IMR-90 (cell line): ENCODE measurements at regions not wholly inside any gene's neighbourhood (a gene's known extent, or its start where the extent isn't known, plus 50 kb on each side); places are given as distances from the start of the nearest gene placed in this dataset.
A peak's percentile ranks its signal among the peaks of the same experiment; 100 is the strongest.

Source experiments
- CEBPB ChIP-seq: IDR thresholded peaks from 2 replicates; pipeline ENCODE4 v1.6.1; 2012; ENCODE audit warnings: low read depth, low read length, improper control_type of control experiment
- ELK1 ChIP-seq: fragments of 150-350 bp; IDR thresholded peaks from 2 replicates; pipeline ENCODE4 v1.6.1; 2016; ENCODE audit warnings: low read depth, mild to moderate bottlenecking, low read length, moderate library complexity, borderline replicate concordance
- FOS ChIP-seq: fragments of 150-350 bp; IDR thresholded peaks from 2 replicates; pipeline ENCODE4 v1.6.1; 2016; ENCODE audit warnings: low read depth, low read length
- MAFK ChIP-seq: IDR thresholded peaks from 2 replicates; pipeline ENCODE4 v1.6.1; 2012; ENCODE audit warnings: low read depth, low read length, improper control_type of control experiment
- MAZ ChIP-seq: IDR thresholded peaks from 2 replicates; pipeline ENCODE4 v1.6.1; 2012; ENCODE audit warnings: low read depth, mild to moderate bottlenecking, low read length, improper control_type of control experiment, moderate library complexity, borderline replicate concordance
- MXI1 ChIP-seq: IDR thresholded peaks from 2 replicates; pipeline ENCODE4 v1.6.1; 2012; ENCODE audit warnings: low read depth, mild to moderate bottlenecking, low read length, moderate library complexity, borderline replicate concordance
- POLR2A ChIP-seq: IDR thresholded peaks from 2 replicates; pipeline ENCODE4 v1.6.1; 2012; ENCODE audit warnings: mild to moderate bottlenecking, low read depth, low read length
- RAD21 ChIP-seq: IDR thresholded peaks from 2 replicates; pipeline ENCODE4 v1.6.1; 2012; ENCODE audit warnings: low read length, improper control_type of control experiment
- RCOR1 ChIP-seq: IDR thresholded peaks from 2 replicates; pipeline ENCODE4 v1.6.1; 2012; ENCODE audit warnings: mild to moderate bottlenecking, low read length, improper control_type of control experiment; ENCODE audit not compliant: insufficient replicate concordance
- RFX5 ChIP-seq: IDR thresholded peaks from 2 replicates; pipeline ENCODE4 v1.8.0; 2012; ENCODE audit warnings: low read depth, mild to moderate bottlenecking, low read length, moderate library complexity
- SMC3 ChIP-seq: fragments of 150-350 bp; IDR thresholded peaks from 2 replicates; pipeline ENCODE4 v1.6.1; 2016; ENCODE audit warnings: low read depth, mild to moderate bottlenecking, antibody characterized with exemption, low read length, moderate library complexity
- TF ChIP-seq, protein P1 (sequence below): conservative IDR thresholded peaks from 2 replicates; pipeline ENCODE4 v1.5.1; 2012; ENCODE audit warnings: mild to moderate bottlenecking, low read depth, low read length, improper control_type of control experiment
- TF ChIP-seq, protein P2 (sequence below): fragments of 150-350 bp; IDR thresholded peaks from 2 replicates; pipeline ENCODE4 v1.6.1; 2017; ENCODE audit warnings: mild to moderate bottlenecking, antibody characterized with exemption, low read length, low read depth

DNA sequence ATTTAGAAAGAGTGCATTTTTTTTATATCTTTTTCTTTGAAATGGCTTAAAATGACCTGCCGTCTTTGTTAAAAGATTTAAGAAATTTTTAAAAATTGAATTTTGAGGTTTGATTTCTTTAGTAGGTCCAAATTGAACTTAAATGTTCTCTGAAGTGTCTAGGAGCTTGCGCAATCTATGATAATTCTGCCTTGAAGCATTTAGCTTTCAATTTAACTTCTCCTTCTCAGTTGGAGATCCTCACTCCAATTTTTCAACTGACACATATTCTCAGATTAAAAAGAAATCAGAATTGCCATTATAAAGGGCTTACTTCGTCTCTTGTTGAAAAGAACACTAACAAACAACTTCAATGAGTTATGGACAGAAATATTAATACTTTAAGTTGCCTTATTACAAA is 273.5 kb downstream of the TMA16 start:
- TF ChIP-seq, protein P1, sequence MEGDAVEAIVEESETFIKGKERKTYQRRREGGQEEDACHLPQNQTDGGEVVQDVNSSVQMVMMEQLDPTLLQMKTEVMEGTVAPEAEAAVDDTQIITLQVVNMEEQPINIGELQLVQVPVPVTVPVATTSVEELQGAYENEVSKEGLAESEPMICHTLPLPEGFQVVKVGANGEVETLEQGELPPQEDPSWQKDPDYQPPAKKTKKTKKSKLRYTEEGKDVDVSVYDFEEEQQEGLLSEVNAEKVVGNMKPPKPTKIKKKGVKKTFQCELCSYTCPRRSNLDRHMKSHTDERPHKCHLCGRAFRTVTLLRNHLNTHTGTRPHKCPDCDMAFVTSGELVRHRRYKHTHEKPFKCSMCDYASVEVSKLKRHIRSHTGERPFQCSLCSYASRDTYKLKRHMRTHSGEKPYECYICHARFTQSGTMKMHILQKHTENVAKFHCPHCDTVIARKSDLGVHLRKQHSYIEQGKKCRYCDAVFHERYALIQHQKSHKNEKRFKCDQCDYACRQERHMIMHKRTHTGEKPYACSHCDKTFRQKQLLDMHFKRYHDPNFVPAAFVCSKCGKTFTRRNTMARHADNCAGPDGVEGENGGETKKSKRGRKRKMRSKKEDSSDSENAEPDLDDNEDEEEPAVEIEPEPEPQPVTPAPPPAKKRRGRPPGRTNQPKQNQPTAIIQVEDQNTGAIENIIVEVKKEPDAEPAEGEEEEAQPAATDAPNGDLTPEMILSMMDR: no peak
- no peak for TF ChIP-seq SMC3
- no peak for TF ChIP-seq RCOR1
- no peak for TF ChIP-seq FOS
- TF ChIP-seq RFX5: no peak
- no peak for TF ChIP-seq RAD21
- TF ChIP-seq, protein P2, sequence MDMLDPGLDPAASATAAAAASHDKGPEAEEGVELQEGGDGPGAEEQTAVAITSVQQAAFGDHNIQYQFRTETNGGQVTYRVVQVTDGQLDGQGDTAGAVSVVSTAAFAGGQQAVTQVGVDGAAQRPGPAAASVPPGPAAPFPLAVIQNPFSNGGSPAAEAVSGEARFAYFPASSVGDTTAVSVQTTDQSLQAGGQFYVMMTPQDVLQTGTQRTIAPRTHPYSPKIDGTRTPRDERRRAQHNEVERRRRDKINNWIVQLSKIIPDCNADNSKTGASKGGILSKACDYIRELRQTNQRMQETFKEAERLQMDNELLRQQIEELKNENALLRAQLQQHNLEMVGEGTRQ: no peak
- no peak for TF ChIP-seq POLR2A
- TF ChIP-seq MXI1: no peak
- TF ChIP-seq MAFK: no peak
- TF ChIP-seq ELK1: no peak
- TF ChIP-seq MAZ: no peak
- peak; percentile 70 for TF ChIP-seq CEBPB
